KMS-11 (cell line): ENCODE measurements at regions not wholly inside any gene's neighbourhood (a gene's known extent, or its start where the extent isn't known, plus 50 kb on each side); places are given as distances from the start of the nearest gene placed in this dataset.

Experiments
- H2AFZ ChIP-seq: fragments of 200-600 bp; sonication (generic); 2 replicates; pipeline ENCODE4 v1.6.1; 2016; ENCODE audit warnings: antibody characterized with exemption, mixed run types, low read depth
- H3K27ac ChIP-seq: fragments of 200-600 bp; sonication (generic); 2 replicates; pipeline ENCODE4 v1.6.1; 2016; ENCODE audit warnings: mild to moderate bottlenecking, mixed run types
- H3K27me3 ChIP-seq: fragments of 200-600 bp; sonication (generic); 2 replicates; pipeline ENCODE4 v1.6.1; 2017; ENCODE audit warnings: mild to moderate bottlenecking, low read depth, mixed run types, moderate library complexity; ENCODE audit not compliant: insufficient read depth
- H3K36me3 ChIP-seq: fragments of 200-600 bp; sonication (generic); 2 replicates; pipeline ENCODE4 v1.6.1; 2017; ENCODE audit warnings: mild to moderate bottlenecking, mixed run types; ENCODE audit not compliant: insufficient read depth
- H3K4me1 ChIP-seq: fragments of 200-600 bp; sonication (generic); 2 replicates; pipeline ENCODE4 v1.6.1; 2016; ENCODE audit warnings: mild to moderate bottlenecking, low read depth, mixed run types; ENCODE audit not compliant: poor library complexity, severe bottlenecking
- H3K4me2 ChIP-seq: fragments of 200-600 bp; sonication (generic); 2 replicates; pipeline ENCODE4 v1.7.0; 2016; ENCODE audit warnings: mild to moderate bottlenecking, mixed run types
- H3K4me3 ChIP-seq: fragments of 200-600 bp; sonication (generic); IDR thresholded peaks from 2 replicates; pipeline ENCODE4 v1.6.1; 2017; ENCODE audit warnings: low read depth, low read length, mixed read lengths; ENCODE audit not compliant: insufficient read depth
- H3K79me2 ChIP-seq: fragments of 200-600 bp; sonication (generic); 2 replicates; pipeline ENCODE4 v1.6.1; 2016; ENCODE audit warnings: low read depth, mixed run types; ENCODE audit not compliant: insufficient read depth
- H3K9ac ChIP-seq: fragments of 200-600 bp; sonication (generic); 2 replicates; pipeline ENCODE4 v1.6.1; 2016; ENCODE audit warnings: mild to moderate bottlenecking, mixed run types
- H4K20me1 ChIP-seq: fragments of 200-600 bp; sonication (generic); 2 replicates; pipeline ENCODE4 v1.6.1; 2016; ENCODE audit warnings: mild to moderate bottlenecking, mixed run types; ENCODE audit not compliant: insufficient read depth
- CTCF ChIP-seq: fragments of 200-600 bp; sonication (generic); conservative IDR thresholded peaks from 2 replicates; pipeline ENCODE4 v1.6.1; 2017; ENCODE audit warnings: low read depth, mild to moderate bottlenecking, antibody characterized with exemption, low read length, moderate library complexity, mixed read lengths

- TF ChIP-seq CTCF, result no peak
- H3K9ac ChIP-seq, result no peak overlapping the region
- no peaks in the 10 kb centered on the region for H3K79me2 ChIP-seq
- H3K4me1 ChIP-seq, result no peaks in the 10 kb centered on the region
- H4K20me1 ChIP-seq, result no peaks in the 10 kb centered on the region
- H3K27me3 ChIP-seq, result no peaks in the 10 kb centered on the region
- H3K36me3 ChIP-seq, result no peaks in the 10 kb centered on the region
- no peak overlapping the region for H3K27ac ChIP-seq
- H3K4me3 ChIP-seq, result no peak overlapping the region
- H2AFZ ChIP-seq, result no peak overlapping the region
- H3K4me2 ChIP-seq, result no peak overlapping the region
Measured at GRCh38 chr4:30996841-30997240, 276.7 kb downstream of the PCDH7 start.

GRCh38 chr4:31005037-31005436, 284.9 kb downstream of the PCDH7 start:
- H3K9ac ChIP-seq, result no peak overlapping the region
- no peaks in the 10 kb centered on the region for H3K36me3 ChIP-seq
- H3K79me2 ChIP-seq, result no peaks in the 10 kb centered on the region
- H3K4me2 ChIP-seq, result no peak overlapping the region
- H3K27me3 ChIP-seq, result no peaks in the 10 kb centered on the region
- H2AFZ ChIP-seq, result no peak overlapping the region
- H3K27ac ChIP-seq, result no peak overlapping the region
- H4K20me1 ChIP-seq, result no peaks in the 10 kb centered on the region
- H3K4me3 ChIP-seq, result no peak overlapping the region
- no peaks in the 10 kb centered on the region for H3K4me1 ChIP-seq
- no peak for TF ChIP-seq CTCF

- no peak for TF ChIP-seq CTCF
- no peaks in the 10 kb centered on the region for H3K79me2 ChIP-seq
- no peak overlapping the region for H3K4me3 ChIP-seq
- no peaks in the 10 kb centered on the region for H3K36me3 ChIP-seq
- H3K4me2 ChIP-seq, result no peak overlapping the region
- H3K9ac ChIP-seq, result no peak overlapping the region
- H3K4me1 ChIP-seq, result no peaks in the 10 kb centered on the region
- no peaks in the 10 kb centered on the region for H3K27me3 ChIP-seq
- H4K20me1 ChIP-seq, result no peaks in the 10 kb centered on the region
- no peak overlapping the region for H3K27ac ChIP-seq
- H2AFZ ChIP-seq, result no peak overlapping the region
Measured at GRCh38 chr4:31007858-31008257, 287.7 kb downstream of the PCDH7 start.

GRCh38 chr4:31009926-31010325, 289.8 kb downstream of the PCDH7 start:
- no peak overlapping the region for H3K9ac ChIP-seq
- H3K36me3 ChIP-seq, result no peaks in the 10 kb centered on the region
- H3K27me3 ChIP-seq, result no peaks in the 10 kb centered on the region
- no peaks in the 10 kb centered on the region for H3K4me1 ChIP-seq
- no peaks in the 10 kb centered on the region for H3K79me2 ChIP-seq
- H3K27ac ChIP-seq, result no peak overlapping the region
- no peak overlapping the region for H3K4me3 ChIP-seq
- TF ChIP-seq CTCF, result no peak
- H2AFZ ChIP-seq, result no peak overlapping the region
- H3K4me2 ChIP-seq, result no peak overlapping the region
- no peaks in the 10 kb centered on the region for H4K20me1 ChIP-seq

- H3K9ac ChIP-seq, result no peak overlapping the region
Measured at GRCh38 chr4:31015123-31015522, 295.0 kb downstream of the PCDH7 start.

More at GRCh38 chr4:31015123-31015522, 295.0 kb downstream of the PCDH7 start:
- H2AFZ ChIP-seq, result no peak overlapping the region
- H3K36me3 ChIP-seq, result no peaks in the 10 kb centered on the region
- H4K20me1 ChIP-seq, result no peaks in the 10 kb centered on the region
- no peak overlapping the region for H3K27ac ChIP-seq
- H3K4me1 ChIP-seq, result no peaks in the 10 kb centered on the region
- no peak overlapping the region for H3K4me3 ChIP-seq
- no peaks in the 10 kb centered on the region for H3K79me2 ChIP-seq
- no peak for TF ChIP-seq CTCF
- H3K4me2 ChIP-seq, result no peak overlapping the region
- no peaks in the 10 kb centered on the region for H3K27me3 ChIP-seq
